Mammary epithelial cell (primary cell): ENCODE measurements at regions not wholly inside any gene's neighbourhood (a gene's known extent, or its start where the extent isn't known, plus 50 kb on each side); places are given as distances from the start of the nearest gene placed in this dataset.
"Not testable (repeated sequence)": the region's sequence is repeated elsewhere in the genome, so short reads cannot be mapped to it uniquely, and the experiment has no call there.

ENCODE experiments used
- EZH2 ChIP-seq: IDR thresholded peaks from 2 replicates; pipeline ENCODE4 v1.6.1; 2012; ENCODE audit warnings: low read length, inconsistent platforms, borderline replicate concordance
- TF ChIP-seq, protein P1 (sequence below), 2 donors: IDR thresholded peaks in 1 of 2; conservative IDR thresholded peaks in 1 of 2; 2 replicates each; pipeline ENCODE4 v1.5.1; 2011 to 2012; ENCODE audit warnings: inconsistent platforms in 2 of 2, low read length in 2 of 2, mild to moderate bottlenecking in 2 of 2, control low read depth in 1 of 2, low read depth in 1 of 2; ENCODE audit not compliant: insufficient read depth in 1 of 2; ENCODE audit errors: extremely low read depth in 1 of 2

DNA sequence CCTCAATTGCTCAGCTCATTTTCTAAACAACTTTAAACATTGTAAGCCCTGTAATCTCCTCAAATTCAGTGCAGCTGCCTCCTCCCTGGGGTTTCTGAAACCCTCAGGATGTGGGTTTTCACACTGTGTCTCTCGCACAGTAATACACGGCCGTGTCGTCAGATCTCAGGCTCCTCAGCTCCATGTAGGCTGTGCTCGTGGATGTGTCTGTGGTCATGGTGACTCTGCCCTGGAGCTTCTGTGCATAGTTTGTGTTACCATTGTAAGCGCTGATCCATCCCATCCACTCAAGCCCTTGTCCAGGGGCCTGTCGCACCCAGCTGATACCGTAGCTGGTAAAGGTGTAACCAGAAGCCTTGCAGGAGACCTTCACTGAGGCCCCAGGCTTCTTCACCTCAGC lies 658.4 kb downstream of the TMEM121 start:
- TF ChIP-seq, protein P1, sequence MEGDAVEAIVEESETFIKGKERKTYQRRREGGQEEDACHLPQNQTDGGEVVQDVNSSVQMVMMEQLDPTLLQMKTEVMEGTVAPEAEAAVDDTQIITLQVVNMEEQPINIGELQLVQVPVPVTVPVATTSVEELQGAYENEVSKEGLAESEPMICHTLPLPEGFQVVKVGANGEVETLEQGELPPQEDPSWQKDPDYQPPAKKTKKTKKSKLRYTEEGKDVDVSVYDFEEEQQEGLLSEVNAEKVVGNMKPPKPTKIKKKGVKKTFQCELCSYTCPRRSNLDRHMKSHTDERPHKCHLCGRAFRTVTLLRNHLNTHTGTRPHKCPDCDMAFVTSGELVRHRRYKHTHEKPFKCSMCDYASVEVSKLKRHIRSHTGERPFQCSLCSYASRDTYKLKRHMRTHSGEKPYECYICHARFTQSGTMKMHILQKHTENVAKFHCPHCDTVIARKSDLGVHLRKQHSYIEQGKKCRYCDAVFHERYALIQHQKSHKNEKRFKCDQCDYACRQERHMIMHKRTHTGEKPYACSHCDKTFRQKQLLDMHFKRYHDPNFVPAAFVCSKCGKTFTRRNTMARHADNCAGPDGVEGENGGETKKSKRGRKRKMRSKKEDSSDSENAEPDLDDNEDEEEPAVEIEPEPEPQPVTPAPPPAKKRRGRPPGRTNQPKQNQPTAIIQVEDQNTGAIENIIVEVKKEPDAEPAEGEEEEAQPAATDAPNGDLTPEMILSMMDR (conservative IDR thresholded peaks at IDR 0.05 in 1 of 2, IDR thresholded peaks at IDR 0.05 in 1 of 2; ENCODE audit: extremely low read depth in 1 of 2, insufficient read depth in 1 of 2, low read depth in 1 of 2, low read length in 2 of 2), result not testable (repeated sequence)
- not testable (repeated sequence) for TF ChIP-seq EZH2
